Upper lobe of left lung (tissue), 6 donors: ENCODE measurements at regions not wholly inside any gene's neighbourhood (a gene's known extent, or its start where the extent isn't known, plus 50 kb on each side); places are given as distances from the start of the nearest gene placed in this dataset.

Experiments
- ATAC-seq, 2 donors: fragments of 200-7000 bp; cut with Tn5 transposase; one replicate each; pipeline ENCODE4 v1.9.1; 2022; ENCODE audit warnings: mild to moderate bottlenecking in 2 of 2, moderate library complexity in 2 of 2; ENCODE audit not compliant: low FRiP score in 2 of 2
- DNase-seq, 2 donors: peaks; one replicate each; pipeline ENCODE4 v3.0.0-alpha.2; 2019 to 2020
- H3K27ac ChIP-seq, 4 donors: fragments of 200-600 bp; sonication (generic); one replicate each; pipeline ENCODE4 v1.5.1; 2016 to 2019
- H3K27me3 ChIP-seq, 4 donors: fragments of 200-600 bp; sonication (generic); one replicate each; pipeline ENCODE4 v1.5.1; 2017 to 2019
- H3K36me3 ChIP-seq, 4 donors: fragments of 200-600 bp; sonication (generic); one replicate each; pipeline ENCODE4 v1.5.1; 2016 to 2019
- H3K4me1 ChIP-seq, 4 donors: fragments of 200-600 bp; sonication (generic); one replicate each; pipeline ENCODE4 v1.5.1; 2018 to 2019
- H3K4me3 ChIP-seq, 4 donors: fragments of 200-600 bp; sonication (generic); one replicate each; pipeline ENCODE4 v1.5.1; 2017 to 2019; ENCODE audit warnings: mild to moderate bottlenecking in 2 of 4, moderate library complexity in 1 of 4
- H3K9me3 ChIP-seq, 4 donors: fragments of 200-600 bp; sonication (generic); one replicate each; pipeline ENCODE4 v1.5.1; 2018 to 2019
- CTCF ChIP-seq, 6 experiments: fragments of 450-650 bp in 4 of 6; fragments of 200-600 bp in 2 of 6; sonication (generic) in 2 of 6; IDR thresholded peaks; one replicate each; pipeline ENCODE4 v1.5.1; 2016 to 2019; ENCODE audit warnings: antibody characterized with exemption in 6 of 6
- EP300 ChIP-seq, 4 donors: sonication (generic); formaldehyde crosslinking; IDR thresholded peaks; one replicate each; pipeline ENCODE4 v1.5.1; 2017; ENCODE audit warnings: antibody characterized with exemption in 4 of 4, control low read depth in 2 of 4
- POLR2A ChIP-seq, 4 donors: fragments of 450-650 bp; IDR thresholded peaks; one replicate each; pipeline ENCODE4 v1.5.1; 2016 to 2017; ENCODE audit warnings: antibody characterized with exemption in 4 of 4, mild to moderate bottlenecking in 2 of 4
- POLR2AphosphoS5 ChIP-seq, 2 donors: sonication (generic); formaldehyde crosslinking; IDR thresholded peaks; one replicate each; pipeline ENCODE4 v1.5.1; 2017; ENCODE audit warnings: antibody characterized with exemption in 2 of 2
- WGBS, 2 donors: methylation state at CpG; one replicate each; pipeline ENCODE4 v1.1.5; 2017 to 2018; 5-methylcytosine and 5-hydroxymethylcytosine counted together
- donor health status: DM: no; HTN: no; CAD: no; lungs with moderate emphysema.
- donor health status: DM: no; HTN: yes; CAD: no; lungs with severe emphysema.

- TF ChIP-seq POLR2AphosphoS5 (IDR thresholded peaks at IDR 0.05), result no peak
- TF ChIP-seq EP300 (IDR thresholded peaks at IDR 0.05), result no peak
- no peak for TF ChIP-seq CTCF (IDR thresholded peaks at IDR 0.05)
- TF ChIP-seq POLR2A (IDR thresholded peaks at IDR 0.05), result no peak
- no peaks in the 10 kb centered on the region for H3K27me3 ChIP-seq
These were observed 453.6 kb downstream of the CENPC start for GRCh38 chr4:67091673-67092072.

DNA sequence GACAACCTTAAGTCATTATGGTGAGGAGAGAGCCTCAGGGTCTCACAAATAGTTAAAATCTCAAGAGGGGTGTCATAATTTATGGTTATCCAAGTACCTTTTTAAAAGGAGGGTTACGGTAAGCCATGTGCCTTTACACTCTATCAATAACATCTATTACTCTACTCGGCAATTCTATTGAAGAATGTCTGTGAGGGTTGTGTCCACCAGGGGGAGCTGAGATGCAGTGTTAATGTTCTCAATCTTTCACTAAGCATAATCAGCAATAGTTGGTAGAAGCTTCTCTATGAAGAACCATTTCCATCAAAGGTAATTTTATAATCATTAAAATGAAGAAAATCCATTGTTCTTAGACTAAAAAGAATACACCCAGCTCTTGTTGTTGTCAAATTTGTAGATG, 457.4 kb downstream of the CENPC start:
- Histone ChIP-seq H3K9me3 (no peaks in the 10 kb centered on the region), H3K27ac (no peak overlapping the region), H3K4me3 (no peak overlapping the region), H3K4me1 (no peaks in the 10 kb centered on the region), H3K36me3 (no peaks in the 10 kb centered on the region), H3K27me3 (no peaks in the 10 kb centered on the region)
- no peak for TF ChIP-seq POLR2AphosphoS5 (IDR thresholded peaks at IDR 0.05)
- no peak for TF ChIP-seq EP300 (IDR thresholded peaks at IDR 0.05)
- peak in 4 of 6 experiments; percentile 31 to 50 (median 38) for TF ChIP-seq CTCF (IDR thresholded peaks at IDR 0.05)
- TF ChIP-seq POLR2A (IDR thresholded peaks at IDR 0.05), result no peak
- ATAC-seq (peak in 1 of 2 donors; percentile 64), DNase-seq (peak in 1 of 2 donors; percentile 26)
- WGBS, 2 donors, result 69 to 71% methylated on average over 2 of the region's 2 CpGs

More at GRCh38 chr4:67091673-67092072, 453.6 kb downstream of the CENPC start:
- H3K4me3 ChIP-seq, result no peak overlapping the region
- no peaks in the 10 kb centered on the region for H3K4me1 ChIP-seq
- H3K9me3 ChIP-seq, result no peaks in the 10 kb centered on the region
- DNase-seq, result no peak
- no peak for ATAC-seq
- no peak overlapping the region for H3K27ac ChIP-seq
- no peaks in the 10 kb centered on the region for H3K36me3 ChIP-seq

DNA sequence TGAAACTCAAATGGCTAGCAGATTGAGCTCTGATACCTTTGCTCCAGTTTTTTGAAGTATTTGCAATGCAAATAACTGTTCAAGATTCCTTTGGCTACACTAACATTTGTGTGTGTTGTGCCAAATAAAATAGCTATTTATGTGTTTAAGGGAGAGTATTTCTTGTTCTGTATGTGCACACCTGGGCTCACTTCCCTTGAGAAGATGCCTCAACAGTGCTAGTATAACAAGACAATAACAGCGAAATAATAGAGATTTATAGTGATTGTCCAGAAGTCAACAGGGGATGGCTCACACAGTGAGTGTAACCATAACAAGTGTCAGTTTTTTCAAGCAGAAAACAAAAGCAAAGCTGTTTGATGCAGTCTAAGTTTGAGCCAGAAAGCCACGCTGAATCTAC, 460.5 kb downstream of the CENPC start:
- Histone ChIP-seq H3K4me3 (no peak overlapping the region), H3K4me1 (no peaks in the 10 kb centered on the region), H3K27ac (no peak overlapping the region), H3K27me3 (no peaks in the 10 kb centered on the region), H3K36me3 (no peaks in the 10 kb centered on the region), H3K9me3 (no peaks in the 10 kb centered on the region)
- DNase-seq, result no peak
- TF ChIP-seq EP300 (IDR thresholded peaks at IDR 0.05), result no peak
- no peak for TF ChIP-seq POLR2A (IDR thresholded peaks at IDR 0.05)
- no peak for TF ChIP-seq POLR2AphosphoS5 (IDR thresholded peaks at IDR 0.05)
- no peak for TF ChIP-seq CTCF (IDR thresholded peaks at IDR 0.05)
- ATAC-seq, result no peak
- 78 to 83% methylated on average over 2 of the region's 2 CpGs for WGBS, 2 donors

GRCh38 chr4:67083496-67083895, 461.8 kb downstream of the CENPC start:
- H3K4me1 ChIP-seq, result no peaks in the 10 kb centered on the region
- ATAC-seq, result no peak
- DNase-seq, result no peak
- H3K9me3 ChIP-seq, result no peaks in the 10 kb centered on the region
- H3K36me3 ChIP-seq, result no peaks in the 10 kb centered on the region
- no peaks in the 10 kb centered on the region for H3K27me3 ChIP-seq
- H3K4me3 ChIP-seq, result no peak overlapping the region
- 84 to 87% methylated on average over 5 of the region's 5 CpGs for WGBS, 2 donors
- no peak overlapping the region for H3K27ac ChIP-seq
- TF ChIP-seq CTCF (IDR thresholded peaks at IDR 0.05), result no peak
- no peak for TF ChIP-seq POLR2A (IDR thresholded peaks at IDR 0.05)
- no peak for TF ChIP-seq EP300 (IDR thresholded peaks at IDR 0.05)
- TF ChIP-seq POLR2AphosphoS5 (IDR thresholded peaks at IDR 0.05), result no peak

- Histone ChIP-seq H3K9me3 (no peaks in the 10 kb centered on the region), H3K27me3 (no peaks in the 10 kb centered on the region), H3K4me3 (no peak overlapping the region), H3K27ac (no peak overlapping the region), H3K36me3 (no peaks in the 10 kb centered on the region), H3K4me1 (no peaks in the 10 kb centered on the region)
- TF ChIP-seq CTCF (IDR thresholded peaks at IDR 0.05) (no peak), POLR2AphosphoS5 (IDR thresholded peaks at IDR 0.05) (no peak), EP300 (IDR thresholded peaks at IDR 0.05) (no peak), POLR2A (IDR thresholded peaks at IDR 0.05) (no peak)
- no peak for ATAC-seq
- no peak for DNase-seq
- 93 to 95% methylated on average over 5 of the region's 5 CpGs for WGBS, 2 donors
These were observed 462.6 kb downstream of the CENPC start for GRCh38 chr4:67082746-67083145.
